CD1c-positive myeloid dendritic cell (primary cell): ENCODE measurements at regions not wholly inside any gene's neighbourhood (a gene's known extent, or its start where the extent isn't known, plus 50 kb on each side); places are given as distances from the start of the nearest gene placed in this dataset.
"Not testable (repeated sequence)": the region's sequence is repeated elsewhere in the genome, so short reads cannot be mapped to it uniquely, and the experiment has no call there.

ENCODE experiments used
- DNase-seq: peaks from one replicate; pipeline ENCODE4 v3.0.0-alpha.2; 2016; ENCODE audit errors: extremely low spot score

DNA sequence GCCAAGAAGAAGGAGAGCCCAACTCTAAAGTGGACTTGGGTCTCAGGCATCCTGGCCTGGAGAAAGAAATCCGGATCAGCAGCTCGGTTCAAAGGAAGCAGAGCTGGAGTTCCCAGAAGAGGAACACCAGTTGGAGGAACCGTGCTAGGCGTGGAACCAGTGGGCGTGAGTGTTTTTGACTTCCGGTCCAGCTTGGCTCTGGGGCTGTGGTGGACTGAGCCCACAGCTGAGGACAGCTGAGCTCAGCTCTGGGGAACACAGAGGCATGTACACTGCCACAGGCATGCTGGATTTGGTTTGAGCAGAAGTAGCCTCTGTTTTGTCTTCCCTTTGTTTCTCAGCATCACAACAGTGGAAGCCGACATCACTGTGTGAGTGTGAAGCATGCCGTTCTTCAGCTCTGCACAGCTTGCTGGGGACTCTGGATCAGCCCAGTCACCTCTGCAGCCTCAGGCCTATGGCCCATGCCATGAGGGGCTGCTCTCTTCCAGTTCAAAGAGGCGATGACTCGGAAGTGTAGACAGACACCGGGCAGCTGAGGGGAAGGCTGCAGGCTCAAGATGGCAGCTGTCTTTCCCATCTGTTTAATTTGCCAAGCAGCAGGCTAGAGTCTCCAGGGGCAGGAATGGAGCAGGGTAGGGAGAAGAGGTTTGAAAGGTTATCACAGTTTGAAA is 185.8 kb upstream of the UBE3A start:
- no peak for DNase-seq

DNA sequence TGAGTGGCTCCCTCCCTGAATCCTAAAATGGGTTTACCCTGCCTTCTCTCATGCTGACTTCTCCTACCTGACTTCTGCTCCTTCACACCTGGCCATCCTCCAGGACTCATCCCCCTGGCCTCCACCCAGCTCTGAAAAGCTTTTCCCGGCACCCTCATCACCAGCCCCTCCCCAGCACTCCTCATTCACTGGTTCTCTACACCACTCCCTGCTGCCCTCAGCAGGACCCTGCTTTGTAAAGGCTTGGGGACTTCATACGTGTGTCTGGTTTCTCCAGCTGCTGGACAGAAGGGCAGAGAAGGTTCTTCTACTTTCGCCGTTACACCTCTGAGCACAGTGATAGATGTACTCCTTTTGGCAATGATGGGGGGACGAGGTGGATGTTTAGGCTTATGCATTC is 184.9 kb upstream of the UBE3A start:
- no peak for DNase-seq

DNA sequence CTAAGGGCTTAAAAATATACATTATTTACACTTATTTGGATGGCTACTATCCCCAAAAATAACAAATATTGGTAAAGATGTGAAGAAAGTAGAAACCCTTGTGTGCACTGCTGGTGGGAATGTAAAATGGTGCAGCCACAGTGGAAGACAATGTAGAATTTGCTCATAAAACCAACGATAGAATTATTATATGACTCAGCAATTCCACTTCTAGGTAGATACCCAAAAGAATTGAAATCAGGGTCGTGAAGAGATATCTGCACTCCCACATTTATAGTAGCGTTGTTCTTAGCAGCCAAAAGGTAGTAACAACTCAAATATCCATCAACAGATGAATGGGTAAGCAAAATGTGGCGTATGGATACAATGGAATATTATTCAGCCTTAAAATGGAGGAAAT is 181.6 kb upstream of the UBE3A start:
- DNase-seq = no peak

DNA sequence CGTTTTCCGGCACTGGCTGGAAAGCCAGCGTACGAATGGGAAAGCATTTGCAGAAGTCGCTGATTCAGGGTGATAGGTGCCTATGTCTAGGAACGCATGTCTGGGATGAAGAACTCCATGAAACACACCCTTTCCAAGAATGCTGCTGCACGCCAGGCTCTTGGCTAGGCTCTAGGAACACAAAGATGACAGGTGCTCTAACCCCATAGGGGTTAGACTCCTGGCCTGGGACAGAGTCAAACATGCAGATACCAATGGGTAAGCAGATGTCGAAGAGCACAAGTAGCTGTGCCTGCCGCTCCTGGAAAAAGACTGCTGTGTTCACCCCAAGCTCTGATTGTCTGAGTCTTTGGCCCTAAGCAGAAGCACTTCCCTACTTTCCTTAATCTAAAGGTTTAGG is 180.9 kb upstream of the UBE3A start:
- no peak for DNase-seq

DNA sequence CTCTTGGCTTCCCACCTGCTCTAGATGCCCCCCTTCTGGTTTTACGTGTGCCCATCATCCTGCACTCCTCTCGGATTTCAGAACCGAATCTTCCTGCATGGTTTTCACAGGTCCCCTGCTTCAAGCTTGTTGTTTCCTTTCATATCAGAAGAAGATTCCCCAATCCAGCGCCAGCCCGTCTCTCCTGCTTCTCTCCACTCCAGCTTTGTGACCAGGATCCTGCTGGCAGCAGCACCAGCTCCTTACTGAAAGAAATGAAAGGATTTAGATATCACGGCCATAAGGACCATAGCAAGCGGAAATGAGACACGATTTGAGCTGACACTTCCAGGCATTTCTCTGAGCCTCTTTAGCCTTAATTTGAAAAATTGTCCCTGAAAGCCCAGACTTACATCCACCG is 180.3 kb upstream of the UBE3A start:
- DNase-seq = no peak

DNA sequence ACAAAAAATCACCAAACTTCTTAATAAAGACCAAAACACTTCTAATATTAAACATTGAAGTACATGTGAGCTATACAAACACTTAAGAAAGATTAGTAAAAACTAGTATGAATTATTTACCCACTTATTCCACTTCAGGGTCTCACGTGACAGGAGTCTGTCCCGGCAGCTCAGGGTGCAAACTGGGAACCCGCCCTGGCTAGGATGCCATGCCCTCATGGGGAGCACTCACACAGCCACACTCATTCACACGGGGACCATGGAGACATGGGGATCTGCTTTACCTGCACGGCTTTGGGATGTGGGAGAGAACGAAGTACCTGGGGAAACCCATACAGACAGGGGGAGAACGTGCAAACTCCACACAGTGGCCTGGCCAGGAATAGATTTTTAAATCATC is 179.3 kb upstream of the UBE3A start:
- DNase-seq = no peak

DNA sequence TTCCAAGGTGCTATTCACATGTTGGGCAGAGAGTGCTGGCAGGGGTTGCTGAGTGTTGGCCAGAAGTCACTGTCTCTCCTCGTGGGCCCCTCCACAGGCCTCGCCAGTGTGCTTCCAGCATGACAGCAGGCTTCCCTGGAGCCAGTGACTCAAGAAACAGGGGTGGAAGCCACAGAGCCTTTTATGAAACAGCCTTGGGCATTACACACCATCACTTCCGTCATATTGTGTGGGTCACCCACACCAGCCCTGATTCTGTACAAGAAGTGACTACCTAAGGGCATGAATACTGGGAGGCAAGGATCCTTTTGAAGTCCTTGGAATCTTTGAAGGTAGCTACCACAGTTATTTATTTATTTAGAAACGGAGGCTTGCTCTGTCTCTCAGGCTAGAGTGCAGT is 177.6 kb upstream of the UBE3A start:
- no peak for DNase-seq

DNA sequence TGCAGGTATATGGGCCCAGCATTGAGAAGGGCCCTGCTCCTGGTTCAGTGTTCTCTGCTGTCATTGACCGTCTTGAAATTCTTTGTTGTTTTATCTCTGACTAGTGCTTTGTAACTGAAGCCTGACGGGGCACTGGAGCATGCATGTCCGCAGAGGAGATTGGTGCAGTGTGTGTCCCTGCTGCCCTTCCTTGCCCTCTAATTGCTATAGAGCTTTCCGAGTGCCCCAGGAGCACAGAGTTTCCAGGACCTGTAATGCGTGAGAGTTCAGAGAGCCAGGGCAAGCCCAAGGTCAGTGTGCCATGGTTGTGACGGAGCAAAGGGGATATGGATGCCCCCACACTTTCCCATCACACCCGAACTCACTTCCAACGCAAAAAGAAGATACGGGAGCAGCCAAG is 174.3 kb upstream of the UBE3A start:
- no peak for DNase-seq

DNA sequence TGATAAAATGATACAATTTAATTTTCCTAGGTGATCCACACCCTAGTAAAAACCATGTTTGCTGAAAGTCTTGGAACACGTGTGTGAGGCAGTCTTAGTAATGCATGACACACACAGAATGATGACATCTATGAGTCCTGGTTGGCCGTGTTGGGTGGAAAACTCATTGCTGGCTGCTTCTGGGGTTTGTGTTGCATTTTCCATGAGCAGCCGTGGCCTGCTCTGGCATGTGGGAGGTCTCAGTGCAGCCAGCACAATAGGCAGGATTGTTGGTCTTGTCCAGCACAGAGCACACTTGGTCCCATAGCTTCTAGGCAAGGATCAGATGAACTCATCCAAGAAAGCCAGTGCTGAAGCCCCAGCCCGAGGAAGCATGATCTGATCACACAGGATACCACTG is 172.8 kb upstream of the UBE3A start:
- no peak for DNase-seq

DNA sequence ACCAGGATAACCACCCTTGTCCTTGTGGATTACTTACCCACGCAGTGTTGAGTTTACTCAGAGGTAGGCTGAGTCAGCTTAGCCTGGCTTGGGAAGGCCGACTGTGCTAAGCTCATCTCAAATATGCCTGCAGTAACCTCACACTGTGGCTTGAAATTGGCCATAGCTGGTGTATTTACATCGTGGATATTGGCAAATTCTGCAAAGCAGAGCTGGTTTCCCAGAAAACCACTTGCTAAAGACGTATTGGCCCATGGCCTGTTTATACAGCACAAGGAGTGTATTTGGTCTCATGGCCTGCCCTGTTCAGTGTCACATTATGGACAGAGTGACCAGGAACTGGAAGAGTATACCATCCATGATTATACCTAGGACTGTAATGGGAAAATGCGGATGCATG is 170.5 kb upstream of the UBE3A start:
- no peak for DNase-seq

DNA sequence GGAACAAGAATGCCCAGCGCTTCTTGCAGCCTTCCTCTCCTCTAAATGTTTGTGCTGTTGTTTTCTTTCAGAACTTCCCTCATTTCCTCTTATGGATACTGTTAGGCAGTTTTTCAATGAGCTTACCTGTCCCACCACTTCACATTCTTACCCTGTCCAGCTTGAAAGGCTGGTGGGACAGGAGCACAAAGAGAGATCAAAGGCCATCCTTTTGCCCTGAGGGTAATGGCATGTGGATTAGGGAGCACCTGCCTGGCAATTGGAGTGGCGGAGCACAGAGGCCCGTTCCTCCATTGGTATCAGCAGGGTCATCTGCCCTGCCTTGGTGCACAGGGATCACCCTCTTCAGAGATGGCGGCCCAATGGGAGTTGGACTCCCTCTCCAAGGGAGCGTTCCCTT is 170.1 kb upstream of the UBE3A start:
- no peak for DNase-seq

DNA sequence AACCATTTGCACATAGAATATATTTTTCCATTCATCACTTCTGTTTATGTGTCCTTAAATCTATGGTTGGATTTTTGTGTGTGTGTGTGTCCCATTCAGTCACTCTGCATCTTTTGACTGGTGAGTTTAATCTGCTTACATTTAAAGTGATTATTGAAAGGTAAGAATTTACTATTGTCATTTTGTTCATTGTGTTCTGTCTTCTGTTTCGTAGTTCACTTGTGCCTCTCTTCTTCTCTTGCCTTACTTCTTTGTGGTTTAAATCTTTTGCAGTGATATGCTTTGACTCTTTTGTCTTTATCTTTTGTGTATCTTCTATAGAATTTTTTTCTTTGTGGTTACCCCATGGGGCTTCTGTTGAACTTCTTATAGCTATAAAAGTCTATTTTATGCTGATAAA is 166.3 kb upstream of the UBE3A start:
- no peak for DNase-seq

DNA sequence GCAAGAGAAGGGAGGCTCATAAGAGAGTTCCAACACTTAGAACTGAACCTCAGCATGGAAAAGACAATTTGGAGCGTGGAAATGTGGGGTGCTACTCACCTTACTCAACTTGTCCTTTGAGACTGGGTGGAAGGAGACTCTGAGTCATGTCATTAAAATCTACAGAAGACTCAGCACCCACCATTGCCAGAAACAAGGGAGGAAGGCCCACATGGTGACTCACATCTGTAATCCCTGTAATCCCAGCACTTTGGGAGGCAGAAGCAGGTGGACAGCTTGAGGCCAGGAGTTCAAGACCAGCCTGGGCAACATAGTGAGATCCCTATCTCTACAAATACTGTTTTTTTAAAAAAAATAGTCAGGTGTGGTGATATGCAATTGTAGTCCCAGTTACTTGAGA is 161.9 kb upstream of the UBE3A start:
- DNase-seq = no peak

DNA sequence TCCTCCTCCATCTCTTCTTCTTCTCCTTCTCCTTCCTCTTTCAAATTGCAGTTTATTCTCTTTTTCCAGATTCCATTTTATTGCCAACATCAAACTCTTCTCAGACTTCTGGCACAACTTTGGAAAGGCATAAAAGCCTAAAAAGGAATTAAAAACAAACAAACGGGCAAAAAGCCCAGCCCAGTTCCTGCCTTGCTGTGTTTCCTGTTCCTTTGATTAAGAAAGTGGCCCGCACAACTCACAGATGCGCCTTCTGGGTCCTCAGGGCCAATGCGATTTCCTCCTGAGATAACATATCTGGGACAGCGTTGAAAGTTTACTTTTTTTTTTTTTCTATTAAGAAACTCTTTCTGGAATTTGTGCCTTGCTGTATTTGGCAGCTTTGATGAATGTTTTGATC is 158.7 kb upstream of the UBE3A start:
- no peak for DNase-seq

DNA sequence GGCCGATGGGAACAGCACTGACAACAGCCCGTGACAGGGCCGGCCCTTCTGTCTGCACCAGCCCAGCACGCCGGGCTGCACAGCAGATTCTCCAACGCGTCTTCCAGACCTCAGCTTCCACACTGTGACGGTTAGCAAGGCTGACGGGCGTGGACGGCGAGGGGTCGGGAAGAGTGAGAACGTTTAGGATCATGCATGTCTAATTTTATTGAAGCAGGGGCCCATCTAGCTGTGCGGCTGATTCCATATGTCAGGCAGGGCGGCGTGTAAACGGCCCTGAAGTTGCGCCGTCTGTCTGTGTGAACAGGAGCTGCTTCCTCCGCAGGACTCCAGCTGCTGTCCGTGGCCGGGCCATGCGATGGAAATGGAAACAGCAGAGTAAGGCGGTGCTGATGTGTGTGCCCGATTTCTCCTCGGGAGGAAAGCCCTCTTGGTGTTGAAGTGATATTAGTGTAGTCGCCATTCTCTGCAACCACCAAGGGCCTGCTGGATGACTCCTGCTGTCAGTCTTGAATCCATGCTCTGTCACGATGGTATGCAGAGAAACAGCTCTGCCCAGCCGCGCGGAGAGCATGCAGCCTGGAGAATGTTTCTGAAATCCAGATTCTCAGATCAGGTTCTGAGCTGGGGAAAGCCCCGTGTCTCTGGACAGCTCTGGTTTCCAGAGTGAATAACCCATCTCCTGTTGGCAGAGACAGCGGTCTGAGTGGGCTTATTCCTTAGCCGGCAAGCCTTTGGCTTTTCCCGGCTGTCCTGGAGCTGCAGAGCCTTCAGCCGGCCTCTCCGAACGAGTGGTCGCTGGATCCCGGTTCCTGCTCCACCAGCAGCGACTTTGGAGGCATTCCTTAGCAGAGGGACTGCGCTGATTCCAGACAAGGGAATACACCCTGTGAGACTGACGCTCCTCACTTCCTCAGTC is 158.1 kb upstream of the UBE3A start:
- no peak for DNase-seq

DNA sequence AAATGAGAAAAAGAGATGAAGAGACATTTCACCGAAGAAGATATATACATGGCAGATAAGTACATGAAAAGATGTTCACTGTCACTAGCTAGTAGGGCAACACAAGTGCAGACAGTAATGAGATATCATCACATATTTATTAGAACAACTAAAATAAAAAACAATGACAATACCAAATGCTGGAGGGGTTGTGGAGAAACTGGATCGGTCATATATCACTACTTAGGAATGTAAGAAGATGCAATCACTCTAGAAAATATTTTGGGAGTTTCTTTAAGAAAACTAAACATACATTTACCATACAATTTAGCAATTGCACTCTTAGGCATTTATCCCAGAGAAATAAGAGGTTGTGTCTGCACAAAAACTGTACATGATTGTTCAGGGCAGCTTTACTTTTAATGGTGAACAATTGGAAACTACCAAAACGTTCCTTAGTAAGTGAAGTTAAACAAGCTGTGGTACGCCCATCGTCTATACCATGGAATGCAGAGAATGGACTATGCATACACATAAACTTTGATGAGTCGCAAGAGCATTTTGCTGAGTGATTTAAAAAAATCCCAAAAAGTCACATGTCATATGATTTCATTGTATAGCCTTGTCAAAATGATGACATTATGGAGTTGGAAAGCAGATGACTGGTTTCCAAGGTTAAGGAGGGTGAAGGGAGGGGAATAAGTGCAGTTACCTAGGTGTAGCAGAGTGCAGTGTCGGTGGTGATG is 149.0 kb upstream of the UBE3A start:
- no peak for DNase-seq

DNA sequence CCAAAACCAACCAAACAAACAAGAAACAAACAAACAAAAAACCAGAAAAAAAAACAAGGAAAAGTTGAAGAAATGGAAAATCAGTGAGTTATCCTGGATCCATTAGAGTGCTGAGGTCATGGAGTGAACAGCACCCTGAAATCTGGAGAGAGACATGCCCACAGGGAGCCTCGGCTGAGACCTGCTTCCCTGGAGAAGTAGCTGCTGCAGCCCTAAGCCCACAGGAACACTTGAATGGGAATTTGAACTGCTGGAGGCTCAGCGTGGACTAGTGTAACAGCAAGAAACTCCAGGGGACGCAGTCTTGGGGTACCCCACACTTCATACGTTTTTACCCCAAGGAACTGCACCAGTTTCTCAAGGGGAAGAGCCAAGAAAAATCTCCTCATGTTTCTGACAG is 144.1 kb upstream of the UBE3A start:
- DNase-seq = no peak

DNA sequence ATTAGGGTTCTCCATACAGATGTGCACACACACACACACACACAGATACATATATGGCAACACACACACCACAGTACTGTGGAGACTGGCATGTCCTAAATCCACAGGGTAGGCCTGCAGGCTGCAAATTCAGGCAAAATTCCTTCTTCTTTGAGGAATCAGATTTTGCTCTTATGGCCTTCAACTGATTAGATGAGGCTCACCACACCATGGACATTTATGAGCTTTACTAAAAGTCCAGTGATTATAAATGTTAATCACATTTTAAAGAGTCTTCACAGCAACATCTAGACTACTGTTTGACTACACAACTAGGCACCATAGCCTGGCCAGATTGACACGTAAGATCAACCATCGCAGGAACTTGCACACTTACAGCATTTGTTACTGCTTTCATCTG is 140.3 kb upstream of the UBE3A start:
- no peak for DNase-seq

DNA sequence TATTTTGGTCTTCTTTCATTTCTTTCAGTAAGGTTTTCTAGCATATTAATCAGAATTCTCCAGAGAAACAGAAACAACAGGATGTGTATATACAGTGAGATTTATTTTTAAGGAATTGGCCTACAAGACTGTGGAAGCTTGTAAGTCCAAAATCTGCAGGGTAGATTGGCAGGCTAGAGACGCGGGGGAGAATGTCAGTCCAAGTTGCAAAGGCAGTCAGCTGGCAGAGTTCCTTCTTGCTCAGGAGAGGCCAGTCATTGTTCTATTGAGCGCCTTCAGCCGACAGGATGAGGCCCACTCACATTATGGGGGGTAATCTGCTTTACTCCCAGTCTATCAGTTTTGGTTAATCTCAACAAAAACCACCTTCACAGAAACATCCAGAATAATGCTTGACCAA is 133.4 kb upstream of the UBE3A start:
- no peak for DNase-seq

DNA sequence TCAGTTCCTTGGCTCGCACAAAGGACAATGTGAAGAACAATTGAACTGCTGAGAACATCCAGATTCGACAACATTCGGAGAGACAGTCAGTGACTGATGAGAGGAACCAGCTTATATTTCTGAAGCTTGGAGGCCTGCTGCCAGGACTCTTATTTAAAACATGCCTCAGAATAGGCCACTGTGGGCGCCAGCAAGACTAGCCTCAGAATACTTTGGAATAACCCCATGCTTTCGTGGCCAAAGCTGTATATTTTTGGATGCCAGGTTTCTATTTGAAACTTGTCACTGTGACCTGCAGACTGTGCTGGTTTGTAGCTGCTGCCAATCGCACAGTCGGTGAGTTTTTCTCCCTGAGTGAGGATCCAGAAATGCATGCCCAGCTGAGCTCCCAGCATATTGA is 129.9 kb upstream of the UBE3A start:
- no peak for DNase-seq

DNA sequence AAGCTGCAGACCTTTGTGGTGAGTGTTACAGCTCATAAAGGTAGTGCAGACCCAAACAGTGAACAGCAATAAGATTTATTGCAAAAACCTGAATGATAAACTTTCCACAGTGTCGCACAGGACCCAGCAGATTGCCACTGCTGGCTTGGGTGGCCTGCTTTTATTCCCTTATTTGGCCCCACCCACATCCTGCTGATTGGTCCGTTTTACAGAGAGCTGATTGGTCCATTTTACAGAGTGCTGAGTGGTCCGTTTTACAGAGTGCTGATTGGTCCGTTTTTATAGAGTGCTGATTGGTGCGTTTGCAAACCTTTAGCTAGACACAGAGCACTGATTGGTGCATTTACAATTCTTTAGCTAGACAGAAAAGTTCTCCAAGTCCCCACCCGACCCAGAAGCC is 127.7 kb upstream of the UBE3A start:
- DNase-seq = not testable (repeated sequence)

DNA sequence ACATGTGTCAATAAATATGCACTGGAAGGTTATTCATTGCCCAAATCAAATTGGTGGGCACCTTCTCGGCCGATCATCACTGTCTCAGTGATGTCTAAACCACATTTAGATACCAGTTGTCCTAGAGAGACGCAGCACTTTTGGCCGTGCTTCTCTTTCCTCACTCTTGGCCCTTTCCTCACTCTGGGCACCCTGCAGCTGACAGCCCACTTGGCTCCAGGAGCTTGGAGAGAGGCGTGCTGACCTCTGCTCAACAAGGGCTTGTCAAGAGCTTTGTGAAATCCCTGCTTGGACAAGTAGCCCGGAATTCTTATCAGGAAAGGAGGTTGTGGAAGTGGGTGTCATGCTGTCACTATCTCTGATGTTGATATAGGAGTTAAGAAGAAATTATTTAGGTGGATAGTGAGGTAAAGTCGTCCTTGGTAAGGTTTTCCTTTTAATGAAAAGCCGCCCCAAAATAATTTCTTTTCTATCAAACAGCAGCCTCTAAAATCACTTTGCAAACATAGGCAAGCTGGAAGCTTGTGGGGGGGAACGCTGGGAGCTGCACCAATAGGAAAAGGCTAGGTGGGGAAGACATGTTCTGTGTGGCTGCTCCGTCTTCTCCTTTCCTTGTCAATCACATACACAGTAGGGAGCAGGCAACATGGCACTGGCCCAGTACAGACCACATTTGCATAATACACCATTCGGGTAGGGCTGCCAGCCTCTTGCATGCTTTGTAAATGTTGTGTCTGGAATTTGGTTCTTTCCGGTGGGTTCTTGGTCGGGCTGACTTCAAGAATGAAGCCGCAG is 126.8 kb upstream of the UBE3A start:
- DNase-seq = no peak
